OCI-LY3 (cell line): ENCODE measurements at regions not wholly inside any gene's neighbourhood (a gene's known extent, or its start where the extent isn't known, plus 50 kb on each side); places are given as distances from the start of the nearest gene placed in this dataset.

Experiments used
- EZH2phosphoT487 ChIP-seq: fragments of 200-600 bp; shearing (Covaris generic); IDR thresholded peaks from 2 replicates; pipeline ENCODE4 v1.6.1; 2018; ENCODE audit warnings: antibody characterized with exemption, mixed run types, low read depth
- TF ChIP-seq, protein P1 (sequence below): fragments of 200-600, 300-600 bp; sonication (generic); IDR thresholded peaks from 2 replicates; pipeline ENCODE4 v1.5.1; 2014; ENCODE audit warnings: antibody characterized with exemption, low read length, low read depth

DNA sequence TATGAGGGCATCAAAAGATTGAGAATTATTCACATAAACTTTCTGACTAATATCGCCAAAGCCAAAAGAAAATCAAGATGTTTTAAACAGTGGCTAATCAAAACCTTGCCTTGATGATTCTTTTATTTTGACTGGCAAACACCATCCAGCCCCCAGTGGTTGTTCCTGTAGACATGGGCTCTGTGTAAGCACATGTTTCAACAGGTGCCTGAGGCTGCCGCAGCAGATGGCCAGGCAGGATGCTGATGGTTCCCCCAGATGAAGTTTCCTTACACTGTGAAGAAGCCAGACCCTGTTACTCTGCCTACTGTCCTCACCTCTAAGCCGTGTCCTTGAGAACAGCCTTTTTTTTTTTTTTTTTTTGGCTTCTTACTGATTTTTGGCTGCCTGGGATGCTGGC lies 146.5 kb downstream of the RAB11FIP2 start:
- TF ChIP-seq, protein P1, sequence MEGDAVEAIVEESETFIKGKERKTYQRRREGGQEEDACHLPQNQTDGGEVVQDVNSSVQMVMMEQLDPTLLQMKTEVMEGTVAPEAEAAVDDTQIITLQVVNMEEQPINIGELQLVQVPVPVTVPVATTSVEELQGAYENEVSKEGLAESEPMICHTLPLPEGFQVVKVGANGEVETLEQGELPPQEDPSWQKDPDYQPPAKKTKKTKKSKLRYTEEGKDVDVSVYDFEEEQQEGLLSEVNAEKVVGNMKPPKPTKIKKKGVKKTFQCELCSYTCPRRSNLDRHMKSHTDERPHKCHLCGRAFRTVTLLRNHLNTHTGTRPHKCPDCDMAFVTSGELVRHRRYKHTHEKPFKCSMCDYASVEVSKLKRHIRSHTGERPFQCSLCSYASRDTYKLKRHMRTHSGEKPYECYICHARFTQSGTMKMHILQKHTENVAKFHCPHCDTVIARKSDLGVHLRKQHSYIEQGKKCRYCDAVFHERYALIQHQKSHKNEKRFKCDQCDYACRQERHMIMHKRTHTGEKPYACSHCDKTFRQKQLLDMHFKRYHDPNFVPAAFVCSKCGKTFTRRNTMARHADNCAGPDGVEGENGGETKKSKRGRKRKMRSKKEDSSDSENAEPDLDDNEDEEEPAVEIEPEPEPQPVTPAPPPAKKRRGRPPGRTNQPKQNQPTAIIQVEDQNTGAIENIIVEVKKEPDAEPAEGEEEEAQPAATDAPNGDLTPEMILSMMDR = no peak
- no peak for TF ChIP-seq EZH2phosphoT487
